SK-N-SH (cell line): ENCODE measurements at regions not wholly inside any gene's neighbourhood (a gene's known extent, or its start where the extent isn't known, plus 50 kb on each side); places are given as distances from the start of the nearest gene placed in this dataset.

Experiments used
- CTCF ChIA-PET: fragments of 300-600, 350-600 bp; formaldehyde crosslinking; extraction: SDS; loops from one replicate; lab custom pipeline; 2021; lab: Yijun Ruan, JAX
- POLR2A ChIA-PET: fragments of 350-600 bp; sonication (Branson Sonifier 250); formaldehyde crosslinking; extraction: SDS; loops from one replicate; lab custom pipeline; 2020; ENCODE audit warnings: antibody characterized with exemption, inconsistent platforms; lab: Yijun Ruan, JAX
- DNase-seq: peaks from one replicate; pipeline ENCODE4 v3.0.0; 2012
- H2AFZ ChIP-seq: fragments of 200-600 bp; sonication (generic); 2 replicates; pipeline ENCODE4 v1.8.1; 2016; ENCODE audit warnings: antibody characterized with exemption, mild to moderate bottlenecking, low read depth
- H3F3A ChIP-seq: fragments of 200-600 bp; sonication (generic); replicated peaks from 2 replicates; pipeline ENCODE3; 2016; ENCODE audit warnings: antibody characterized with exemption, mild to moderate bottlenecking; ENCODE audit not compliant: insufficient read depth
- H3K27ac ChIP-seq, 2 experiments: fragments of 200-500 bp in 1 of 2; fragments of 200-600 bp in 1 of 2; sonication (Bioruptor generic) in 1 of 2; sonication (generic), shearing (Covaris generic) in 1 of 2; 2 replicates each; pipeline versions ENCODE4 v1.5.1 to v1.6.1; 2014 to 2016; ENCODE audit warnings: low read depth in 2 of 2, inconsistent platforms in 1 of 2, low read length in 1 of 2, mild to moderate bottlenecking in 1 of 2, mixed read lengths in 1 of 2
- H3K27me3 ChIP-seq: fragments of 200-600 bp; sonication (generic), shearing (Covaris generic); 2 replicates; pipeline ENCODE4 v1.6.1; 2016; ENCODE audit warnings: mixed run types; ENCODE audit not compliant: insufficient read depth
- H3K36me3 ChIP-seq, 2 experiments: fragments of 200-500 bp in 1 of 2; fragments of 200-600 bp in 1 of 2; sonication (Bioruptor generic) in 1 of 2; sonication (generic) in 1 of 2; replicated peaks in 1 of 2; 2 replicates each; pipeline versions ENCODE3 to v1.5.1; 2014 to 2016; ENCODE audit warnings: low read length in 1 of 2, mild to moderate bottlenecking in 1 of 2; ENCODE audit not compliant: insufficient read depth in 2 of 2, control insufficient read depth in 1 of 2
- H3K4me1 ChIP-seq, 2 experiments: fragments of 200-500 bp in 1 of 2; fragments of 200-600 bp in 1 of 2; sonication (Bioruptor generic) in 1 of 2; sonication (generic), shearing (Covaris generic) in 1 of 2; 2 replicates each; pipeline versions ENCODE4 v1.5.1 to v1.6.1; 2014 to 2016; ENCODE audit warnings: low read depth in 1 of 2, low read length in 1 of 2, mixed run types in 1 of 2; ENCODE audit not compliant: insufficient read depth in 2 of 2, control insufficient read depth in 1 of 2
- H3K4me2 ChIP-seq: fragments of 200-600 bp; sonication (generic), shearing (Covaris generic); 2 replicates; pipeline ENCODE4 v1.6.1; 2017; ENCODE audit warnings: mixed run types
- H3K4me3 ChIP-seq, 2 experiments: fragments of 200-500 bp in 1 of 2; fragments of 200-600 bp in 1 of 2; sonication (Bioruptor generic) in 1 of 2; sonication (generic), shearing (Covaris generic) in 1 of 2; 2 replicates each; pipeline versions ENCODE4 v1.5.1 to v1.8.1; 2014 to 2016; ENCODE audit warnings: low read depth in 2 of 2, inconsistent platforms in 1 of 2, low read length in 1 of 2, mild to moderate bottlenecking in 1 of 2, mixed read lengths in 1 of 2, moderate library complexity in 1 of 2
- H3K79me2 ChIP-seq: fragments of 200-600 bp; sonication (generic); 2 replicates; pipeline ENCODE4 v1.8.1; 2017; ENCODE audit warnings: mild to moderate bottlenecking; ENCODE audit not compliant: insufficient read depth
- H3K9ac ChIP-seq: fragments of 200-600 bp; sonication (generic); 2 replicates; pipeline ENCODE4 v1.6.1; 2017; ENCODE audit warnings: mixed run types
- H3K9me2 ChIP-seq: fragments of 200-600 bp; sonication (generic); 2 replicates; pipeline ENCODE4 v1.6.1; 2017; ENCODE audit warnings: mixed run types
- H3K9me3 ChIP-seq: fragments of 200-600 bp; sonication (generic); 2 replicates; pipeline ENCODE4 v1.6.1; 2017; ENCODE audit warnings: mixed run types, mild to moderate bottlenecking, moderate library complexity
- H4K20me1 ChIP-seq: fragments of 200-600 bp; sonication (generic); 2 replicates; pipeline ENCODE4 v1.6.1; 2017; ENCODE audit warnings: mild to moderate bottlenecking, mixed run types; ENCODE audit not compliant: insufficient read depth
- ELF1 ChIP-seq: IDR thresholded peaks from 2 replicates; pipeline ENCODE4 v1.4.0; 2012
- EP300 ChIP-seq, 2 experiments: IDR thresholded peaks; 2 replicates each; pipeline versions ENCODE4 v1.4.0 to v1.6.1; 2012; ENCODE audit warnings: borderline replicate concordance in 1 of 2, low read depth in 1 of 2, low read length in 1 of 2
- EZH2phosphoT487 ChIP-seq: fragments of 200-600 bp; sonication (generic); IDR thresholded peaks from 2 replicates; pipeline ENCODE4 v1.6.1; 2017; ENCODE audit warnings: low read depth, mixed run types, mild to moderate bottlenecking, antibody characterized with exemption, moderate library complexity, borderline replicate concordance
- FOXJ3 ChIP-seq: sonication (generic); formaldehyde crosslinking; IDR thresholded peaks from 2 replicates; pipeline ENCODE4 v1.5.1; 2020; ENCODE audit warnings: mild to moderate bottlenecking, missing genetic modification reagents
- MEF2A ChIP-seq: IDR thresholded peaks from 2 replicates; pipeline ENCODE4 v1.4.0; 2012; ENCODE audit warnings: low read depth, borderline replicate concordance
- MXI1 ChIP-seq: IDR thresholded peaks from 2 replicates; pipeline ENCODE4 v1.6.1; 2012; ENCODE audit warnings: mild to moderate bottlenecking, low read depth, low read length, improper control_type of control experiment
- NFIC ChIP-seq: IDR thresholded peaks from 2 replicates; pipeline ENCODE4 v1.4.0; 2012; ENCODE audit warnings: borderline replicate concordance
- NRF1 ChIP-seq: IDR thresholded peaks from 2 replicates; pipeline ENCODE4 v1.6.1; 2012; ENCODE audit warnings: low read depth, mild to moderate bottlenecking, low read length
- POLR2AphosphoS5 ChIP-seq: IDR thresholded peaks from 2 replicates; pipeline ENCODE4 v1.6.1; 2012; ENCODE audit warnings: low read depth, low read length
- RAD21 ChIP-seq: IDR thresholded peaks from 2 replicates; pipeline ENCODE4 v1.6.1; 2012; ENCODE audit warnings: mild to moderate bottlenecking, low read length
- REST ChIP-seq: IDR thresholded peaks from 2 replicates; pipeline ENCODE4 v1.6.1; 2012; ENCODE audit warnings: mild to moderate bottlenecking, low read depth, low read length, moderate library complexity
- SIN3A ChIP-seq: IDR thresholded peaks from 2 replicates; pipeline ENCODE4 v1.6.1; 2012; ENCODE audit warnings: low read depth, mild to moderate bottlenecking, low read length, moderate library complexity, borderline replicate concordance
- TCF12 ChIP-seq: IDR thresholded peaks from 2 replicates; pipeline ENCODE4 v1.4.0; 2012
- USF1 ChIP-seq: IDR thresholded peaks from 2 replicates; pipeline ENCODE4 v1.4.0; 2012; ENCODE audit warnings: low read depth, borderline replicate concordance
- USF2 ChIP-seq: fragments of 150-350 bp; IDR thresholded peaks from 2 replicates; pipeline ENCODE4 v1.6.1; 2017; ENCODE audit warnings: antibody characterized with exemption, low read length, low read depth, borderline replicate concordance
- ZBTB33 ChIP-seq: IDR thresholded peaks from 2 replicates; pipeline ENCODE4 v1.4.0; 2012; ENCODE audit warnings: low read depth, borderline replicate concordance
- WGBS: methylation state at CpG from one replicate; pipeline ENCODE4 v1.1.6; 2017; ENCODE audit warnings: low lambda C conversion rate; 5-methylcytosine and 5-hydroxymethylcytosine counted together

- Histone ChIP-seq H3K79me2 (no peaks in the 10 kb centered on the region), H2AFZ (0 out of 2 replicates have a peak overlapping the region, but pooled peaks have one; percentile 16), H3K9me2 (no peaks in the 10 kb centered on the region), H3K4me3 (no peak overlapping the region), H4K20me1 (no peaks in the 10 kb centered on the region), H3K4me2 (no peak overlapping the region), H3K4me1 (peaks cover 0 to 6% of the 10 kb centered on the region in 2 experiments; a peak in 3 of 4 replicates), H3K36me3 (no peaks in the 10 kb centered on the region), H3F3A (no peaks in the 10 kb centered on the region), H3K27ac (no peak overlapping the region), H3K27me3 (no peaks in the 10 kb centered on the region), H3K9ac (no peak overlapping the region), H3K9me3 (no peaks in the 10 kb centered on the region)
- no peak for DNase-seq
- 80% methylated on average over 4 of the region's 4 CpGs for WGBS
- CTCF ChIA-PET: no interaction called here
- TF ChIP-seq TCF12 (no peak), REST (no peak)
- POLR2A ChIA-PET: no interaction called here
Measured at GRCh38 chr13:33372251-33372919, 86.8 kb upstream of the STARD13 start.

GRCh38 chr13:33373624-33374023, 88.1 kb upstream of the STARD13 start:
- POLR2A ChIA-PET: no interaction called here
- DNase-seq: no peak
- Histone ChIP-seq H3K79me2 (no peaks in the 10 kb centered on the region), H3K9ac (no peak overlapping the region), H2AFZ (no peak overlapping the region), H3F3A (no peaks in the 10 kb centered on the region), H3K9me2 (no peaks in the 10 kb centered on the region), H3K27me3 (no peaks in the 10 kb centered on the region), H3K4me2 (no peak overlapping the region), H3K4me3 (no peak overlapping the region), H3K4me1 (no peaks in the 10 kb centered on the region; a peak in 1 of 4 replicates), H3K27ac (no peak overlapping the region), H3K9me3 (no peaks in the 10 kb centered on the region), H4K20me1 (no peaks in the 10 kb centered on the region), H3K36me3 (no peaks in the 10 kb centered on the region)
- CTCF ChIA-PET: no interaction called here
- TF ChIP-seq SIN3A (no peak), ZBTB33 (no peak), MXI1 (no peak), USF2 (no peak), RAD21 (no peak), ELF1 (no peak), FOXJ3 (CRISPR knock-in tag) (no peak), USF1 (no peak), EP300 (IDR thresholded peaks at IDR 0.05; ENCODE audit: borderline replicate concordance in 1 of 2, low read depth in 1 of 2, low read length in 1 of 2) (no peak), POLR2AphosphoS5 (no peak), EZH2phosphoT487 (no peak), NFIC (no peak), MEF2A (no peak), REST (no peak), NRF1 (no peak)
